ENCODE measurements at regions not wholly inside any gene's neighbourhood (a gene's known extent, or its start where the extent isn't known, plus 50 kb on each side); places are given as distances from the start of the nearest gene placed in this dataset.

DNA sequence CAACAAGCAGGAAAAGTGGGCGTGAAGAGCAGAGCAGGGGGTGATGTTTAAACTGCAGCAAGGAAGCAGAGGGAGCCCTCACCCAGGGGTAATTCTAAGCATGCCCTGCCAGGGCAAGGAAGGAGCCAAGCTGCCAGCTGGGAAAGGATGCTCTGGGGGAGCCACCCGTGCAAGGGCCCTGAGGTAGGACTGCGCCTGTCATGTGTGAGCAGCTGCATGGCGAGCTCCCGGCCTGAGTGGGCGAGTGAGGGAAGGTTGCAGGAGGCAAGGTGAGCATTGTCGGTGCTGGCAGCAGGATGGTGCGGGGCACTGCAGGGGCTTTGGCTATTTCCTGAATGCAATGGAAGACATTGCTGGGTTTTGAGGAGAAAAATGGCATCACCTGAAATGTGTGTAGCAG is 107.2 kb downstream of the COPS8 start:
- TF ChIP-seq, protein P1, sequence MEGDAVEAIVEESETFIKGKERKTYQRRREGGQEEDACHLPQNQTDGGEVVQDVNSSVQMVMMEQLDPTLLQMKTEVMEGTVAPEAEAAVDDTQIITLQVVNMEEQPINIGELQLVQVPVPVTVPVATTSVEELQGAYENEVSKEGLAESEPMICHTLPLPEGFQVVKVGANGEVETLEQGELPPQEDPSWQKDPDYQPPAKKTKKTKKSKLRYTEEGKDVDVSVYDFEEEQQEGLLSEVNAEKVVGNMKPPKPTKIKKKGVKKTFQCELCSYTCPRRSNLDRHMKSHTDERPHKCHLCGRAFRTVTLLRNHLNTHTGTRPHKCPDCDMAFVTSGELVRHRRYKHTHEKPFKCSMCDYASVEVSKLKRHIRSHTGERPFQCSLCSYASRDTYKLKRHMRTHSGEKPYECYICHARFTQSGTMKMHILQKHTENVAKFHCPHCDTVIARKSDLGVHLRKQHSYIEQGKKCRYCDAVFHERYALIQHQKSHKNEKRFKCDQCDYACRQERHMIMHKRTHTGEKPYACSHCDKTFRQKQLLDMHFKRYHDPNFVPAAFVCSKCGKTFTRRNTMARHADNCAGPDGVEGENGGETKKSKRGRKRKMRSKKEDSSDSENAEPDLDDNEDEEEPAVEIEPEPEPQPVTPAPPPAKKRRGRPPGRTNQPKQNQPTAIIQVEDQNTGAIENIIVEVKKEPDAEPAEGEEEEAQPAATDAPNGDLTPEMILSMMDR (IDR thresholded peaks at IDR 0.05), result no peak
- no peak for TF ChIP-seq POLR2A (IDR thresholded peaks at IDR 0.05)
- no peak for TF ChIP-seq EP300 (IDR thresholded peaks at IDR 0.05)

Measured in ovary (tissue), 3 donors.